GM23248 (cell line): ENCODE measurements at regions not wholly inside any gene's neighbourhood (a gene's known extent, or its start where the extent isn't known, plus 50 kb on each side); places are given as distances from the start of the nearest gene placed in this dataset.

ENCODE experiments used
- EZH2 ChIP-seq: fragments of 200-600 bp; sonication (generic); IDR thresholded peaks from 2 replicates; pipeline ENCODE4 v1.6.1; 2018; ENCODE audit warnings: antibody characterized with exemption, mild to moderate bottlenecking; ENCODE audit not compliant: insufficient read depth, poor library complexity, severe bottlenecking
- EZH2phosphoT487 ChIP-seq: fragments of 200-600 bp; sonication (generic); IDR thresholded peaks from 2 replicates; pipeline ENCODE4 v1.6.1; 2018; ENCODE audit warnings: antibody characterized with exemption, moderate library complexity, mild to moderate bottlenecking, low read depth; ENCODE audit not compliant: insufficient read depth

DNA sequence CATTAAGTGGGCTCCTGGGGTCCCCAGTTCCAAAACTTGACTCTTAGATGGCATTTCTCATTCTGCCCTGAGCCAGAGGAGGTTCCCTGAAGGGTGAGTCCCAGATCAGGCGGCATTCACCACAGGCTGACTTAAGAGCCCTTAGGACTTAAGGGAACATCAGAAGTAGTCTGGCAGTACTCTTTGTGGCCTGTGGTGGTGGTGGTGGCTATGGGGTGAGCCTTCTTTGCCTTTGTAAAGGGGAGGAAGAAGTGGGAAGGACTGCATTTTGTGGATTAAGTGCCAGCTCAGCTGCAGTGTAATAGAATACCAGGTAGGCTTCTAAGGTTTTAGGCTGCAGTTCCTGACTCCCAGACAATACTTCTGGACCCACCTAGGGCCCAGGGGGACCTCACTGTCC is 186.5 kb upstream of the KCTD3 start:
- TF ChIP-seq EZH2 = no peak
- no peak for TF ChIP-seq EZH2phosphoT487
